ENCODE measurements at regions not wholly inside any gene's neighbourhood (a gene's known extent, or its start where the extent isn't known, plus 50 kb on each side); places are given as distances from the start of the nearest gene placed in this dataset.

DNA sequence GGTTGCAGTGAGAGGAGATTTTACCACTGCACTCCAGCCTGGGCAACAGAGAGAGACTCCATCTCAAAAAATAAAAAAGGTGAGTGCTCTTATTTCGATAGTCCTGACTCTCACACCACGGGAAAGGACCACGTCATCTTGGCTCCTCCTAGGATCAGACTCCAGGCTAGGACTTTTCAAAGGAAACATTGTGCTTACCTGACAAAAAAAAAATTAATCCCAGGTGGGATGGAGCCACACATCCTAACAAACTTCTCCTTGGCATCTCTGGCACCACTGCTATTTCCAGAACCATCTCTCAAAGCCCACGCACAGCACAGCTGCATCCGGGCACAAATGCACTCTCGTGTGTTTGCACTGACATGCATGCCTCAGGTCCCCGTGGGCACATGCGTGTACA lies 262.4 kb downstream of the ENGASE start:
- H3K4me3 ChIP-seq (ENCODE audit: low read length), result no peak overlapping the region
- TF ChIP-seq, protein P1, sequence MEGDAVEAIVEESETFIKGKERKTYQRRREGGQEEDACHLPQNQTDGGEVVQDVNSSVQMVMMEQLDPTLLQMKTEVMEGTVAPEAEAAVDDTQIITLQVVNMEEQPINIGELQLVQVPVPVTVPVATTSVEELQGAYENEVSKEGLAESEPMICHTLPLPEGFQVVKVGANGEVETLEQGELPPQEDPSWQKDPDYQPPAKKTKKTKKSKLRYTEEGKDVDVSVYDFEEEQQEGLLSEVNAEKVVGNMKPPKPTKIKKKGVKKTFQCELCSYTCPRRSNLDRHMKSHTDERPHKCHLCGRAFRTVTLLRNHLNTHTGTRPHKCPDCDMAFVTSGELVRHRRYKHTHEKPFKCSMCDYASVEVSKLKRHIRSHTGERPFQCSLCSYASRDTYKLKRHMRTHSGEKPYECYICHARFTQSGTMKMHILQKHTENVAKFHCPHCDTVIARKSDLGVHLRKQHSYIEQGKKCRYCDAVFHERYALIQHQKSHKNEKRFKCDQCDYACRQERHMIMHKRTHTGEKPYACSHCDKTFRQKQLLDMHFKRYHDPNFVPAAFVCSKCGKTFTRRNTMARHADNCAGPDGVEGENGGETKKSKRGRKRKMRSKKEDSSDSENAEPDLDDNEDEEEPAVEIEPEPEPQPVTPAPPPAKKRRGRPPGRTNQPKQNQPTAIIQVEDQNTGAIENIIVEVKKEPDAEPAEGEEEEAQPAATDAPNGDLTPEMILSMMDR (conservative IDR thresholded peaks at IDR 0.05; ENCODE audit: low read depth, low read length), result no peak
- DNase-seq (ENCODE audit: low read depth), result no peak

- DNase-seq (ENCODE audit: low read depth), result no peak
- H3K4me3 ChIP-seq (ENCODE audit: low read length), result no peak overlapping the region
- TF ChIP-seq, protein P1 (conservative IDR thresholded peaks at IDR 0.05; ENCODE audit: low read depth, low read length), result no peak
Observed at GRCh38 chr17:79335456-79335855, 260.8 kb downstream of the ENGASE start.

GRCh38 chr17:79332011-79332554 lies 257.5 kb downstream of the ENGASE start:
- TF ChIP-seq, protein P1 (conservative IDR thresholded peaks at IDR 0.05; ENCODE audit: low read depth, low read length), result no peak
- DNase-seq (ENCODE audit: low read depth), result no peak
- H3K4me3 ChIP-seq (ENCODE audit: low read length), result no peak overlapping the region

DNA sequence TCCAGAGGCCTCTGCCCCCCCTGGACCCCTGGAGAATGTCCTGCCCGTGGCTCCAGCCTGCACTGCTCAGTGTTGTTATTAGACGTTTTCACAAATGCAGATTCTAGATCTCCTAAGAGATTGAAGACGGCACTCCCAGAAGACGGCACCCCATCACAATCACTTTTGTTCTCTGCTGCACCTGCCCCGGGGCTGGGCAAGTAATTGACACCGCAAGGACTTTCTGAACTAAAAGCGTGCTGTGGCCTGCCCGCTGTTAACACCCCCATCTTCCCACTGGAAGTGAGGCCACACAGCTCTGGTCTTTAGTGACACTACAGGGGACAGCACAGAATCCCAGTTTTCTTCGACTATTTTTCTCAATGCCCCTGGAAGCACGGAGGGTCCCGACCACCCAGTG lies 256.9 kb downstream of the ENGASE start:
- TF ChIP-seq, protein P1 (conservative IDR thresholded peaks at IDR 0.05; ENCODE audit: low read depth, low read length), result no peak
- H3K4me3 ChIP-seq (ENCODE audit: low read length), result no peak overlapping the region
- no peak for DNase-seq (ENCODE audit: low read depth)

DNA sequence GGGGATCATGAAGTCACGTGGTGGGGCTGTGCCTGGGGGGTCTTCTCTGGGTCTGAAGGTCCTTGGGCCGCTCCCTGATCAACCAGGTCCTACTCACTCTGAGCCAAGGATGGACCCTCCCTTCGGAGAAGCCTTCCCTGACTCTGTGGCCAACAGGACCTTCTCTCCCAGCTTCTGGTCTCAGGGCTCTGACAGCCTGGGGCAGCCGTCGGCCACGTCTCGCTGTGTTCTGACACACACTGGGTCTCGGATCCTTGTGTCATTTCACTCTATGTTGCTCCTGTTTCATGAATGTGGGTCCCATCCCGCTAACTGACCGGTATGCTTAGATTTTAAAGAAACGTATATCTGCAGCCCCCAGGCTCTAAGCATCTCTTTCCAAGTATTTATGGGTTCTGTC lies 256.1 kb downstream of the ENGASE start:
- TF ChIP-seq, protein P1 (conservative IDR thresholded peaks at IDR 0.05; ENCODE audit: low read depth, low read length), result no peak
- no peak for DNase-seq (ENCODE audit: low read depth)
- no peak overlapping the region for H3K4me3 ChIP-seq (ENCODE audit: low read length)

GRCh38 chr17:79330229-79330628 lies 255.6 kb downstream of the ENGASE start:
- DNase-seq (ENCODE audit: low read depth), result no peak
- no peak overlapping the region for H3K4me3 ChIP-seq (ENCODE audit: low read length)
- TF ChIP-seq, protein P1 (conservative IDR thresholded peaks at IDR 0.05; ENCODE audit: low read depth, low read length), result no peak

DNA sequence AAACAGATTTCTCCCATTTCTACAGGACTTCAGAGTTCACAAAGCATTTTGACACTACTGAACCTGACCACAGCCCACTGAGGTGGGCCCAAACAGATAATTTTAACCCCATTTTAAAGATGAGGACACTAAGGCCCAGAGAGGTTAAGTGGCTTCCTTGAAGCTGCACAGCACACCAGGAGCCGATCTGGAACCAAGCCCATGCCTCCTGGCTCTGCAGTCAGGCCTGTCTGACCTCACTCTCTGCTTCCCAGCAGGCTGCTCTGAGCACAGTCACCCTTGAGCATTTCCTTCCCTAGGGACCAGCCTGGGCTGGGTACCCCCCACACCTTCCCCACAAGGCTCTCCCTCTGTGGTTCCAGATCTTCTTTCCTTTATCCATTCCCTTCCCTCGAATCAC lies 252.2 kb downstream of the ENGASE start:
- no peak for DNase-seq (ENCODE audit: low read depth)
- TF ChIP-seq, protein P1 (conservative IDR thresholded peaks at IDR 0.05; ENCODE audit: low read depth, low read length), result no peak
- no peak overlapping the region for H3K4me3 ChIP-seq (ENCODE audit: low read length)

All from retinal pigment epithelial cell (primary cell).